K562 (cell line): ENCODE measurements at regions not wholly inside any gene's neighbourhood (a gene's known extent, or its start where the extent isn't known, plus 50 kb on each side); places are given as distances from the start of the nearest gene placed in this dataset.

Experiments used
- ATAC-seq: fragments of 200-7000 bp; cut with Tn5 transposase; 3 replicates; pipeline ENCODE4 v1.9.1; 2020; ENCODE audit warnings: moderate library complexity
- BruUV-seq: library from RNA; stranded (reverse); fragments of 400-500 nt; replicated peaks from 2 replicates; lab custom pipeline; 2021; lab: Mats Ljungman, UMichigan
- CTCF ChIA-PET: fragments of 300-600 bp; formaldehyde crosslinking; extraction: SDS; loops from one replicate; lab custom pipeline; 2021; ENCODE audit warnings: low intra/inter-chr PET ratio; lab: Yijun Ruan, JAX
- POLR2A ChIA-PET: fragments of 300-600, 350-650 bp; sonication (Branson Sonifier 250); formaldehyde crosslinking; extraction: SDS; loops from one replicate; lab custom pipeline; 2021; ENCODE audit warnings: antibody characterized with exemption, inconsistent platforms; lab: Yijun Ruan, JAX
- DNase-seq, 4 experiments: peaks; one replicate each; pipeline versions ENCODE4 v3.0.0 to v3.0.0-alpha.2; 2011 to 2018; ENCODE audit warnings: low spot score in 3 of 4, mixed read lengths in 3 of 4; ENCODE audit errors: extremely low read depth in 1 of 4
- FAIRE-seq: peaks from 2 replicates; lab custom pipeline; 2011; peaks lifted over from hg19 to GRCh38; lab: Jason Lieb, UNC
- H2AFZ ChIP-seq: 2 replicates; pipeline ENCODE4 v1.6.0; 2011; ENCODE audit warnings: low read depth, low read length, control low read depth, inconsistent platforms
- H3K27ac ChIP-seq: fragments of 200-600 bp; 3 replicates; pipeline ENCODE4 v1.8.0; 2011; ENCODE audit warnings: low read depth, mild to moderate bottlenecking, control low read depth, inconsistent platforms, low read length, moderate library complexity, mixed read lengths; ENCODE audit errors: extremely low read depth
- H3K27me3 ChIP-seq, 2 experiments: fragments of 300-600 bp in 1 of 2; 2 replicates in 1 of 2; 3 replicates in 1 of 2; pipeline versions ENCODE4 v1.6.0 to v1.8.0; 2011; ENCODE audit warnings: inconsistent platforms in 2 of 2, low read length in 2 of 2, mild to moderate bottlenecking in 1 of 2, mixed read lengths in 1 of 2, moderate library complexity in 1 of 2; ENCODE audit not compliant: control insufficient read depth in 2 of 2, insufficient read depth in 2 of 2
- H3K36me3 ChIP-seq: fragments of 300-600 bp; 3 replicates; pipeline ENCODE4 v1.8.0; 2011; ENCODE audit warnings: mild to moderate bottlenecking, low read length, inconsistent platforms; ENCODE audit not compliant: control insufficient read depth, insufficient read depth
- H3K4me1 ChIP-seq, 2 experiments: fragments of 200-600 bp in 1 of 2; replicated peaks in 1 of 2; 2 replicates in 1 of 2; 3 replicates in 1 of 2; pipeline versions ENCODE4 v1.5.1 to v1.8.0; 2011; ENCODE audit warnings: inconsistent platforms in 2 of 2, low read length in 2 of 2, mild to moderate bottlenecking in 1 of 2, mixed read lengths in 1 of 2, moderate library complexity in 1 of 2; ENCODE audit not compliant: control insufficient read depth in 2 of 2, insufficient read depth in 2 of 2
- H3K4me2 ChIP-seq: 2 replicates; pipeline ENCODE4 v1.6.1; 2011; ENCODE audit warnings: low read length, control low read depth, inconsistent platforms, mixed read lengths; ENCODE audit not compliant: insufficient read depth
- H3K4me3 ChIP-seq: fragments of 200-600 bp; sonication (generic), shearing (Covaris generic); 2 replicates; pipeline ENCODE4 v1.5.1; 2016; ENCODE audit warnings: control low read depth, inconsistent platforms
- H3K79me2 ChIP-seq: fragments of 200-600 bp; 3 replicates; pipeline ENCODE4 v1.8.0; 2011; ENCODE audit warnings: low read length, inconsistent platforms; ENCODE audit not compliant: control insufficient read depth, insufficient read depth
- H3K9ac ChIP-seq, 2 experiments: 2 replicates each; pipeline versions ENCODE4 v1.6.0 to v1.6.1; 2011; ENCODE audit warnings: low read depth in 2 of 2, low read length in 2 of 2, control low read depth in 1 of 2, inconsistent platforms in 1 of 2, mild to moderate bottlenecking in 1 of 2, mixed read lengths in 1 of 2; ENCODE audit not compliant: insufficient read depth in 1 of 2
- H3K9me1 ChIP-seq: one replicate; pipeline ENCODE4 v1.6.0; 2011; ENCODE audit warnings: inconsistent platforms, mild to moderate bottlenecking, low read length, moderate library complexity; ENCODE audit not compliant: control insufficient read depth, insufficient read depth
- H3K9me3 ChIP-seq: replicated peaks from 2 replicates; pipeline ENCODE4 v1.5.1; 2011; ENCODE audit warnings: low read depth, low read length, inconsistent platforms; ENCODE audit not compliant: control insufficient read depth, insufficient read depth
- H4K20me1 ChIP-seq: replicated peaks from 2 replicates; pipeline ENCODE4 v1.6.1; 2011; ENCODE audit warnings: low read length, inconsistent platforms, mixed read lengths; ENCODE audit not compliant: control insufficient read depth, insufficient read depth
- ELK1 ChIP-seq: sonication (generic); formaldehyde crosslinking; IDR thresholded peaks from 2 replicates; pipeline ENCODE4 v1.8.1; 2022; ENCODE audit warnings: missing genetic modification reagents
- FOXA1 ChIP-seq: fragments of 450-650 bp; IDR thresholded peaks from 2 replicates; pipeline ENCODE4 v1.6.1; 2016; ENCODE audit warnings: mild to moderate bottlenecking, borderline replicate concordance
- GABPA ChIP-seq: fragments of 200-800 bp; sonication (Bioruptor generic); conservative IDR thresholded peaks from 2 replicates; pipeline ENCODE4 v1.6.1; 2016; ENCODE audit warnings: low read depth, missing genetic modification characterization, missing compliant biosample characterization
- KHSRP ChIP-seq: fragments of 450-650 bp; IDR thresholded peaks from 2 replicates; pipeline ENCODE4 v1.6.1; 2017
- MTF1 ChIP-seq: fragments of 250-450 bp; sonication (Bioruptor Pico); IDR thresholded peaks from 2 replicates; pipeline ENCODE4 v1.9.0; 2021; ENCODE audit warnings: moderate library complexity, mild to moderate bottlenecking, inconsistent platforms, borderline replicate concordance
- SREBF2 ChIP-seq: sonication (generic); formaldehyde crosslinking; IDR thresholded peaks from 2 replicates; pipeline ENCODE4 v1.4.0; 2020; ENCODE audit warnings: mild to moderate bottlenecking, missing genetic modification reagents
- TBL1XR1 ChIP-seq, 2 experiments: IDR thresholded peaks; 2 replicates each; pipeline ENCODE4 v1.6.1; 2012; ENCODE audit warnings: improper control_type of control experiment in 2 of 2, low read length in 2 of 2, mild to moderate bottlenecking in 1 of 2
- ZBTB8A ChIP-seq: fragments of 450-650 bp; IDR thresholded peaks from 2 replicates; pipeline ENCODE4 v1.6.1; 2018; ENCODE audit warnings: mild to moderate bottlenecking, moderate library complexity; ENCODE audit not compliant: partially characterized antibody
- ZC3H4 ChIP-seq: sonication (generic); formaldehyde crosslinking; IDR thresholded peaks from 2 replicates; pipeline ENCODE4 v1.9.0; 2021; ENCODE audit warnings: missing genetic modification reagents, borderline replicate concordance
- ZNF12 ChIP-seq: sonication (generic); formaldehyde crosslinking; IDR thresholded peaks from 2 replicates; pipeline ENCODE4 v1.4.0; 2020; ENCODE audit warnings: mild to moderate bottlenecking, missing genetic modification reagents
- ZNF197 ChIP-seq: fragments of 200-800 bp; sonication (Bioruptor generic); IDR thresholded peaks from 2 replicates; pipeline ENCODE4 v1.6.1; 2016; ENCODE audit warnings: low read depth, missing genetic modification characterization, missing compliant biosample characterization
- ZNF24 ChIP-seq: fragments of 450-650 bp; IDR thresholded peaks from 2 replicates; pipeline ENCODE4 v1.6.1; 2016
- ZNF589 ChIP-seq: fragments of 200-800 bp; sonication (Bioruptor generic); IDR thresholded peaks from 2 replicates; pipeline ENCODE4 v1.6.1; 2016; ENCODE audit warnings: low read depth, missing genetic modification characterization, missing compliant biosample characterization
- WGBS: fragments of 100-300 bp; shearing (Covaris generic); methylation state at CpG from one replicate; pipeline ENCODE4 v1.1.6; 2016; ENCODE audit warnings: low coverage, mixed read lengths; ENCODE audit not compliant: insufficient coverage; ENCODE audit errors: missing lambda C conversion rate; 5-methylcytosine and 5-hydroxymethylcytosine counted together
- in situ Hi-C: fragments of 300-500 bp; cut with MboI; formaldehyde crosslinking; loops from 4 replicates; pipeline ENCODE4 v1.15.0; 2018; ENCODE audit warnings: inconsistent platforms, mixed read lengths
- intact Hi-C: fragments of 100-400 bp; cut with micrococcal nuclease; formaldehyde crosslinking; loops from 2 replicates; pipeline ENCODE4 v1.14.2; 2022
- TF ChIP-seq, protein P1 (sequence below): IDR thresholded peaks from 2 replicates; pipeline ENCODE4 v1.6.1; 2012; ENCODE audit warnings: low read depth, low read length, improper control_type of control experiment, borderline replicate concordance

DNA sequence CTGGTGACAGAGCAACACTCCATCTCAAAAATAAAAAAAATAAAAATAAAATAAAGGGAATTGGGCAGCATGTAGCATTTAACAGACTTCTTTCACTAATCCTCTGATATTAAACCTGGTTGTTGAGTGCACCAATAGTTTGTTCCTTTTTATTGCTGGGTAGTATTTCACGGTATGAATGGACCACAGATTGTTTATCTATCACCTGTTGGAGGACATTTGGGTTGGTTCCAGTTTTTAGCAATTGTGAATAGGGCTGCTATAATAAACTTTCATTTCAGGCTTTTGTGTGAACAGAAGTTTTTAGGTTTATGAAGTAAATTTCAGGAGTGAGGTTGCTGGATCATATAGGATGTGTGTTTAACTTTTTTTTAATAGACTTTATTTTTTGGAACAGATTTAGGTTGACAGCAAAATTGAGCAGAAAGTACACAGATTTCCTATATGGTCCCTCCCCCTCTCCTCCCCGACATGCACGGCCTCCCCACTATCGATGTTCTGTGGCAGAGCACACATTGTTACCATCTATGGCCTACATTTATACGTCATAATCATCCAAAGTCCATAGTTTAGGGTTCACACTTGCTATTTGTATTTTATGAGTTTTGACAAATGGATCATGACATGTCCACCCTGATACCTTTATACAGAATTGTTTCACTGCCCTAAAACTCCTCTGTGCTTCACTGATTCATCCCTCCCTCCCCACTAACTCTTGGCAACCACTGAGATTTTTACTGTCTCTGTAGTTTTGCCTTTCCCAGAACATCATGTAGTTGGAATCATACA, 66.1 kb upstream of the TMPRSS2 start:
- DNase-seq: no peak
- BruUV-seq: no TSS peak
- FAIRE-seq: no peak
- no peak for ATAC-seq
- TF ChIP-seq, protein P1, sequence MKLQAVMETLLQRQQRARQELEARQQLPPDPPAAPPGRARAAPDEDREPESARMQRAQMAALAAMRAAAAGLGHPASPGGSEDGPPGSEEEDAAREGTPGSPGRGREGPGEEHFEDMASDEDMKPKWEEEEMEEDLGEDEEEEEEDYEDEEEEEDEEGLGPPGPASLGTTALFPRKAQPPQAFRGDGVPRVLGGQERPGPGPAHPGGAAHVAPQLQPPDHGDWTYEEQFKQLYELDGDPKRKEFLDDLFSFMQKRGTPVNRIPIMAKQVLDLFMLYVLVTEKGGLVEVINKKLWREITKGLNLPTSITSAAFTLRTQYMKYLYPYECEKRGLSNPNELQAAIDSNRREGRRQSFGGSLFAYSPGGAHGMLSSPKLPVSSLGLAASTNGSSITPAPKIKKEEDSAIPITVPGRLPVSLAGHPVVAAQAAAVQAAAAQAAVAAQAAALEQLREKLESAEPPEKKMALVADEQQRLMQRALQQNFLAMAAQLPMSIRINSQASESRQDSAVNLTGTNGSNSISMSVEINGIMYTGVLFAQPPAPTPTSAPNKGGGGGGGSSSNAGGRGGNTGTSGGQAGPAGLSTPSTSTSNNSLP: no peak
- TF ChIP-seq ZNF24: no peak
- TF ChIP-seq SREBF2: no peak
- no peak for TF ChIP-seq MTF1 (CRISPR knock-in tag)
- no peak for TF ChIP-seq ELK1 (CRISPR knock-in tag)
- no peak for TF ChIP-seq ZNF589 (CRISPR knock-in tag)
- TF ChIP-seq GABPA (tag): no peak
- no peak for TF ChIP-seq ZBTB8A
- TF ChIP-seq KHSRP: no peak
- no peak for TF ChIP-seq ZNF12 (CRISPR knock-in tag)
- no peak for TF ChIP-seq ZC3H4
- TF ChIP-seq FOXA1: no peak
- no peak for TF ChIP-seq ZNF197 (CRISPR knock-in tag)
- TF ChIP-seq TBL1XR1 (IDR thresholded peaks at IDR 0.05; ENCODE audit: low read length in 2 of 2): no peak
- Histone ChIP-seq H3K9ac (no peak overlapping the region), H3K27me3 (no peaks in the 10 kb centered on the region; a peak in 1 of 5 replicates), H3K36me3 (no peaks in the 10 kb centered on the region), H3K4me1 (no peaks in the 10 kb centered on the region), H3K27ac (no peak overlapping the region), H4K20me1 (no peaks in the 10 kb centered on the region), H3K4me2 (no peak overlapping the region), H3K79me2 (no peaks in the 10 kb centered on the region), H3K9me3 (no peaks in the 10 kb centered on the region), H3K9me1 (no peaks in the 10 kb centered on the region), H2AFZ (no peak overlapping the region), H3K4me3 (no peak overlapping the region)
- intact Hi-C loops (no loop called here), in situ Hi-C loops (no loop called here)
- 0% methylated on average over 5 of the region's 5 CpGs for WGBS
- CTCF ChIA-PET: no interaction called here
- POLR2A ChIA-PET: no interaction called here
